ENCODE measurements at regions not wholly inside any gene's neighbourhood (a gene's known extent, or its start where the extent isn't known, plus 50 kb on each side); places are given as distances from the start of the nearest gene placed in this dataset.

GRCh38 chr9:75440914-75441313 is 352.6 kb downstream of the OSTF1 start:
- no peak for TF ChIP-seq POLR2A (IDR thresholded peaks at IDR 0.05; ENCODE audit: borderline replicate concordance, extremely low read depth, insufficient read depth, insufficient read length)
- no peak for TF ChIP-seq CTCF (IDR thresholded peaks at IDR 0.05 in 2 of 3, conservative IDR thresholded peaks at IDR 0.05 in 1 of 3; ENCODE audit: borderline replicate concordance in 1 of 3, insufficient read depth in 1 of 3, low read depth in 2 of 3, low read length in 2 of 3)
- no peak for TF ChIP-seq RAD21 (IDR thresholded peaks at IDR 0.05; ENCODE audit: low read depth)
- no peak for TF ChIP-seq SRF (IDR thresholded peaks at IDR 0.05; ENCODE audit: low read depth)
- TF ChIP-seq ELF1 (IDR thresholded peaks at IDR 0.05; ENCODE audit: borderline replicate concordance, low read depth), result no peak
- no peak for TF ChIP-seq TCF7L2 (IDR thresholded peaks at IDR 0.05; ENCODE audit: borderline replicate concordance, extremely low read depth, insufficient read depth, insufficient read length)
- no peak for TF ChIP-seq ZNF274 (IDR thresholded peaks at IDR 0.05; ENCODE audit: low read depth, low read length)
- no peak for TF ChIP-seq ZFX (IDR thresholded peaks at IDR 0.05)
- no peak for TF ChIP-seq POLR2AphosphoS5 (IDR thresholded peaks at IDR 0.05; ENCODE audit: low read depth, low read length)
- TF ChIP-seq EZH2phosphoT487 (IDR thresholded peaks at IDR 0.05; ENCODE audit: borderline replicate concordance), result no peak
- no peak for TF ChIP-seq EZH2 (IDR thresholded peaks at IDR 0.05)
